Body of pancreas (tissue), 4 donors: ENCODE measurements at regions not wholly inside any gene's neighbourhood (a gene's known extent, or its start where the extent isn't known, plus 50 kb on each side); places are given as distances from the start of the nearest gene placed in this dataset.
"Not testable (repeated sequence)": the region's sequence is repeated elsewhere in the genome, so short reads cannot be mapped to it uniquely, and the experiment has no call there.

Experiments used
- ATAC-seq: fragments of 150-250 bp; one replicate; pipeline ENCODE4 v1.9.1; 2016
- DNase-seq, 4 donors: peaks; one replicate each; pipeline ENCODE4 v3.0.0-alpha.2; 2019
- H3K27ac ChIP-seq, 4 donors: fragments of 200-600 bp; sonication (generic); 1 replicate in 3 of 4; 2 replicates in 1 of 4; pipeline versions ENCODE4 v1.5.1 to v1.6.1; 2016 to 2019; ENCODE audit warnings: mild to moderate bottlenecking in 1 of 4, mixed read lengths in 1 of 4, moderate library complexity in 1 of 4
- H3K27me3 ChIP-seq, 2 donors: fragments of 200-600 bp; sonication (generic); one replicate each; pipeline ENCODE4 v1.6.0; 2016; ENCODE audit warnings: mild to moderate bottlenecking in 1 of 2
- H3K36me3 ChIP-seq, 2 donors: fragments of 200-600 bp; sonication (generic); replicated peaks in 1 of 2; 2 replicates each; pipeline ENCODE4 v1.5.1; 2016; ENCODE audit warnings: low read depth in 2 of 2; ENCODE audit not compliant: insufficient read depth in 1 of 2
- H3K4me1 ChIP-seq: fragments of 200-600 bp; sonication (generic); one replicate; pipeline ENCODE4 v1.6.0; 2016
- H3K4me3 ChIP-seq, 2 donors: fragments of 200-600 bp; sonication (generic); 1 replicate in 1 of 2; 2 replicates in 1 of 2; pipeline ENCODE4 v1.5.1; 2016 to 2019
- H3K9me3 ChIP-seq, 3 donors: fragments of 200-600 bp; sonication (generic); 1 replicate in 2 of 3; 2 replicates in 1 of 3; pipeline ENCODE4 v1.5.1; 2016
- CTCF ChIP-seq, 7 experiments: fragments of 450-650 bp in 4 of 7; fragments of 200-600 bp in 3 of 7; sonication (generic) in 3 of 7; IDR thresholded peaks; one replicate each; pipeline ENCODE4 v1.5.1; 2016 to 2019; ENCODE audit warnings: antibody characterized with exemption in 7 of 7
- POLR2A ChIP-seq, 3 donors: fragments of 450-650 bp; IDR thresholded peaks; one replicate each; pipeline ENCODE4 v1.6.1; 2016; ENCODE audit warnings: antibody characterized with exemption in 3 of 3, mild to moderate bottlenecking in 2 of 3
- WGBS, 2 donors: methylation state at CpG; one replicate each; pipeline ENCODE4 v1.1.5; 2017; 5-methylcytosine and 5-hydroxymethylcytosine counted together
- intact Hi-C: fragments of 100-400 bp; cut with DNase I; formaldehyde crosslinking; loops from one replicate; pipeline ENCODE4 v1.15.1; 2023

DNA sequence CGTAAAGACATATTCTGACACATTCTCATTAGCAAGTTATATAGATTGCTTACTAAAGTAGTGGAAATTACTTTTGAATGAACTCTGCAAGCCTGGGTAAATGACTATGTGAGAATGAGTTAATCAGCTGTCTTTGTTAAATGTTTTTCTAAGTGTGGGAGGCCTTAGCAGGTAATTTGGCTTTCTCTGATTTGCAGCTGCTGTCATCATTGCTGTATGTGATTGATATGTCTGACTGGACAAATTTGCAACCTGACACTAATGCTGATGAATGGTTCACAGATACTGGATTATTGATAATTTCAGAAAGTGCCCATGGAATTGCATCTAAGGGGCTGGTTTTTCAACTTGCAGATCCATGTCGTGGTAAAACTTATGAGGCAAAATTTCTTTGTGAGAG is 372.2 kb upstream of the SGO1 start:
- ATAC-seq (no peak), DNase-seq (no peak)
- H3K36me3 ChIP-seq, result no peaks in the 10 kb centered on the region
- no peak for TF ChIP-seq CTCF (IDR thresholded peaks at IDR 0.05)
- no peak for TF ChIP-seq POLR2A (IDR thresholded peaks at IDR 0.05)
- peaks cover 4% of the 10 kb centered on the region for H3K4me1 ChIP-seq
- H3K4me3 ChIP-seq, result no peak overlapping the region
- intact Hi-C loops, result no loop called here
- 62 to 72% methylated on average over 2 of the region's 2 CpGs for WGBS, 2 donors
- no peaks in the 10 kb centered on the region for H3K27me3 ChIP-seq
- no peak overlapping the region for H3K27ac ChIP-seq
- no peaks in the 10 kb centered on the region for H3K9me3 ChIP-seq

DNA sequence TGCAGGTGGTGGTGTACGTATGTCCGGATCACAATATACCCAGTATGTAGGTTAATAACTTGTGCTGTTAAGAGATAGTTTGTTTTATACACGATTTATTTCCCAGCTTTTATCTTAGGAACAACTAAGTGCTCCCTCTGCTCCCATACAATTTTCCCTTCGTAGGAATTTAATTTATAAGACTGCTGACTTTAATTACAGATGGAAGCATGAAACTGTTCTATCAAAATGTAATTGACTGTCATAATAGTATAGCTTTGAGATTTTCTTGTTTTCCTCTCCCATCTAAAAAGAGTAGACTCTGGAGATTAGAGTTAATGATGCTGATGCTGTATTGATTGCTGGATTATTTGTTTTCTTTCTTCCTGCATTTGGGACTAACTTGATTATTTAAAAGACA is 370.7 kb upstream of the SGO1 start:
- WGBS, 2 donors, result 71 to 75% methylated on average over 4 of the region's 4 CpGs

DNA sequence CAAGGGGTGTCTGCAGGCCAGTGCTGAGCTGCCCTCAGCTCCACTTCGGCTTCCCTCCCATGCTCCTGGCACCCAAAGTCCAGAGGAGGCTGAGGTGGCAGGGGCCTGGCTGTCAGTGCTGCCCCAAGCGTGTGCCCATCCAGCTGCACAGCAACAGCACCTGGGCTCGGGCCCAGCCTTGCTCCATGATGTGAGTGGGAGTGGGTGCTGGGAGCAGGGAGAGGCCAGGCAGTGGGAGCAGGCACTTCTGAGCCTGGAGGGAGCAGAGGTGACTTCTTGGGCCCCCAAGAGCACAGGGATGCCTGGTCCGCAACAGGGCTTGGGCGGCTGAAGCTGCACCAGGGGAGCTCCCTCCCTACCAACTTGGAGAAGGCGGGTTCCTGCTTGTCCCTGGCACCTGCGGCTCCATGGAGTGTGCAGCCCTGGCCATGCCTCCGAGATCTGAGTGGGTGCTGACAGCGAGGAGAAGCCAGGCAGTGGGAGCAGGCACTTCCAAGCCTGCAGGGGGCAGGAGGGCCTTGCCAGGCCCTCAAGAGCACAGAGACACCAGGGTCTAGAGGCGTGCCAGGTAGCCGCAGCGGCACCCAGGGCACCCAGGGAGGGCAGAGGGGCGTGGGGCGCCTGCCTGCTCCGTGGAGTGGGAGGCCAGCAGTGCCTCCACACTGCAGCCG is 366.7 kb upstream of the SGO1 start:
- TF ChIP-seq CTCF (IDR thresholded peaks at IDR 0.05), result no peak
- no peak for TF ChIP-seq POLR2A (IDR thresholded peaks at IDR 0.05)
- Histone ChIP-seq H3K27me3 (no peaks in the 10 kb centered on the region), H3K27ac (no peak overlapping the region), H3K4me1 (no peaks in the 10 kb centered on the region), H3K9me3 (no peaks in the 10 kb centered on the region), H3K4me3 (no peak overlapping the region), H3K36me3 (no peaks in the 10 kb centered on the region)
- ATAC-seq, result no peak
- 88 to 92% methylated on average over 13 to 16 of the region's 16 CpGs for WGBS, 2 donors
- intact Hi-C loops, result no loop called here
- no peak for DNase-seq

More for the DNA sequence above, 370.7 kb upstream of the SGO1 start:
- Histone ChIP-seq H3K36me3 (no peaks in the 10 kb centered on the region), H3K4me3 (no peak overlapping the region), H3K4me1 (peaks cover 4% of the 10 kb centered on the region), H3K27me3 (no peaks in the 10 kb centered on the region), H3K9me3 (no peaks in the 10 kb centered on the region), H3K27ac (no peak overlapping the region)
- ATAC-seq, result no peak
- intact Hi-C loops, result no loop called here
- TF ChIP-seq POLR2A (IDR thresholded peaks at IDR 0.05) (no peak), CTCF (IDR thresholded peaks at IDR 0.05) (no peak)
- DNase-seq, result no peak

DNA sequence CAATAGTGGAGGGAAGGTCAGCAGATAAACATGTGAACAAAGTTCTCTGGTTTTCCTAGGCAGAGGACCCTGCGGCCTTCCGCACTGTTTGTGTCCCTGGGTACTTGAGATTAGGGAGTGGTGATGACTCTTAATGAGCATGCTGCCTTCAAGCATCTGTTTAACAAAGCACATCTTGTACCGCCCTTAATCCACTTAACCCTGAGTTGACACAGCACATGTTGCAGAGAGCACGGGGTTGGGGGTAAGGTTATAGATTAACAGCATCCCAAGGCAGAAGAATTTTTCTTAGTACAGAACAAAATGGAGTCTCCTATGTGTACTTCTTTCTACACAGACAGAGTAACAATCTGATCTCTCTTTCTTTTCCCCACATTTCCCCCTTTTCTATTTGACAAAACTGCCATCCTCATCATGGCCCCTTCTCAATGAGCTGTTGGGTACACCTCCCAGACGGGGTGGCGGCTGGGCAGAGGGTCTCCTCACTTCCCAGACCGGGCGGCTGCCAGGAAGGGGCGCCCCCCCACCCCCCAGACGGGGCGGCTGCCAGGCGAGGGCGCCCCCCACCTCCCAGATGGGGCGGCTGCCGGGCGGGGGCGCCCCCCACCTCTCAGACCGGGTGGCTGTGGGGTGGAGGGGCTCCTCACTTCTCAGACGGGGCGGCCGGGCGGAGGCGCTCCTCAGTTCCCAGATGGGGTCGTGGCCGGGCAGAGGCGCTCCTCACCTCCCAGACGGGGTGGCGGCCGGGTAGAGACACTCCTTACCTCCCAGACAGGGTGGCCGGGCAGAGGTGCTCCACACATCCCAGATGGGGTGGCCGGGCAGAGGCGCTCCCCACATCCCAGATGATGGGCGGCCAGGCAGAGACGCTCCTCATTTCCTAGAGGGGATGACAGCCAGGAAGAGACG is 361.6 kb upstream of the SGO1 start:
- intact Hi-C loops, H3K4me1 ChIP-seq, ATAC-seq, H3K27me3 ChIP-seq, H3K4me3 ChIP-seq, H3K9me3 ChIP-seq, H3K27ac ChIP-seq, H3K36me3 ChIP-seq, DNase-seq: not testable (repeated sequence)
- WGBS, 2 donors, result 62 to 82% methylated on average over 6 to 17 of the region's 35 CpGs

DNA sequence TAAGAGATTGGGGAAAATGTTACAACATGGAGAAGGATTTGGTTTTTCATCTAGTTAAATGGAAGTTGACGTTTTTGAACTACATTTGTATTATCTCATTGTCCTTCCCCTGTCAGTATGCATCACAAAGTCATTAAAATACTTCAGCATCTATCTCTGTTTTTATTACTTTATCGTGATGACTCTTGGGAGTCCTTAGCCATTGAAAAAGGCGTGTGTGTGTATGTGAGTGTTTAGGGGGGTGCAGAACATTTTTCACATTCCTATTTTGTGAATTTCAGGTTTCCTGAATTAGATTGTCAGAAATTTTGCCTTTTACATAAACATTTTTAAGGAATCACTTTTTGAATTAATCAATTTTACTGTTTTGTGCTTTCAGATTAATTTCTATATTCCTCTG is 360.6 kb upstream of the SGO1 start:
- no peaks in the 10 kb centered on the region for H3K36me3 ChIP-seq
- 56 to 69% methylated on average over 3 of the region's 3 CpGs for WGBS, 2 donors
- intact Hi-C loops, result no loop called here
- H3K27me3 ChIP-seq, result no peaks in the 10 kb centered on the region
- no peak overlapping the region for H3K4me3 ChIP-seq
- no peaks in the 10 kb centered on the region for H3K4me1 ChIP-seq
- TF ChIP-seq CTCF (IDR thresholded peaks at IDR 0.05) (no peak), POLR2A (IDR thresholded peaks at IDR 0.05) (no peak)
- no peak for DNase-seq
- H3K9me3 ChIP-seq, result no peaks in the 10 kb centered on the region
- H3K27ac ChIP-seq, result no peak overlapping the region
- ATAC-seq, result no peak
